Suprapubic skin (tissue), 4 donors: ENCODE measurements at regions not wholly inside any gene's neighbourhood (a gene's known extent, or its start where the extent isn't known, plus 50 kb on each side); places are given as distances from the start of the nearest gene placed in this dataset.

Experiments
- POLR2A ChIP-seq, 2 donors: fragments of 450-650 bp; IDR thresholded peaks; one replicate each; pipeline ENCODE4 v1.6.1; 2017; ENCODE audit warnings: antibody characterized with exemption in 2 of 2, mild to moderate bottlenecking in 2 of 2, moderate library complexity in 2 of 2
- POLR2AphosphoS5 ChIP-seq, 3 donors: sonication (generic); formaldehyde crosslinking; IDR thresholded peaks; one replicate each; pipeline ENCODE4 v1.6.1; 2017; ENCODE audit warnings: antibody characterized with exemption in 3 of 3
- TF ChIP-seq, protein P1 (sequence below), 2 donors: fragments of 200-600 bp in 1 of 2; fragments of 450-650 bp in 1 of 2; sonication (generic) in 1 of 2; IDR thresholded peaks; one replicate each; pipeline ENCODE4 v1.5.1; 2016 to 2019; ENCODE audit warnings: antibody characterized with exemption in 2 of 2, mild to moderate bottlenecking in 1 of 2, moderate library complexity in 1 of 2

DNA sequence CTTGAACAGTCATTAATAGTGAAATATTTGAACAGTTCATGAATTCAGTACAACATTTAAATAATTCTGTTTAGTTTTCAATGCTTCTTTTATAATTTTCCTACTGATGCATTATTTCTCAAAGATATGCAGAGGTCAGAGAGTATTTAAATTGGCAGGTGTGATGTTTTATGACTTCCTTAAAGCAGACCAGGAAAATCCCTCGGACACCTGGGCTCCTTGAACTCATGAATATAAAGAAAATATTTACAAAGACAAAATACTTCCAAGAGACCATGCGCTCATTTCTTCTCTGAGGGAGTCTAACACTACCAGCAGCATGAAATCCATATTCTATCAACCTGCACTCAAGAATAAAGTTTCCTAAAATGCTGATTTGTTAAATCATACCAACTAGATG lies 127.6 kb downstream of the IPMK start:
- TF ChIP-seq, protein P1, sequence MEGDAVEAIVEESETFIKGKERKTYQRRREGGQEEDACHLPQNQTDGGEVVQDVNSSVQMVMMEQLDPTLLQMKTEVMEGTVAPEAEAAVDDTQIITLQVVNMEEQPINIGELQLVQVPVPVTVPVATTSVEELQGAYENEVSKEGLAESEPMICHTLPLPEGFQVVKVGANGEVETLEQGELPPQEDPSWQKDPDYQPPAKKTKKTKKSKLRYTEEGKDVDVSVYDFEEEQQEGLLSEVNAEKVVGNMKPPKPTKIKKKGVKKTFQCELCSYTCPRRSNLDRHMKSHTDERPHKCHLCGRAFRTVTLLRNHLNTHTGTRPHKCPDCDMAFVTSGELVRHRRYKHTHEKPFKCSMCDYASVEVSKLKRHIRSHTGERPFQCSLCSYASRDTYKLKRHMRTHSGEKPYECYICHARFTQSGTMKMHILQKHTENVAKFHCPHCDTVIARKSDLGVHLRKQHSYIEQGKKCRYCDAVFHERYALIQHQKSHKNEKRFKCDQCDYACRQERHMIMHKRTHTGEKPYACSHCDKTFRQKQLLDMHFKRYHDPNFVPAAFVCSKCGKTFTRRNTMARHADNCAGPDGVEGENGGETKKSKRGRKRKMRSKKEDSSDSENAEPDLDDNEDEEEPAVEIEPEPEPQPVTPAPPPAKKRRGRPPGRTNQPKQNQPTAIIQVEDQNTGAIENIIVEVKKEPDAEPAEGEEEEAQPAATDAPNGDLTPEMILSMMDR (IDR thresholded peaks at IDR 0.05), result no peak
- TF ChIP-seq POLR2AphosphoS5 (IDR thresholded peaks at IDR 0.05) (no peak), POLR2A (IDR thresholded peaks at IDR 0.05) (no peak)
